Natural killer cell treated with Interleukin-12 subunit alpha and Interleukin-12 subunit beta and Interleukin-15 and Interleukin-18, amount 100 ng/mL, for 72 hours (primary cell): ENCODE measurements at regions not wholly inside any gene's neighbourhood (a gene's known extent, or its start where the extent isn't known, plus 50 kb on each side); places are given as distances from the start of the nearest gene placed in this dataset.

Source experiments
- ATAC-seq, 2 donors: fragments of 150-1000 bp; cut with Tn5 transposase in 1 of 2; sonication (Bioruptor Pico), chemical (Tn5 transposase) in 1 of 2; 2 replicates each; pipeline ENCODE4 v1.10.0; 2021
- DNase-seq: peaks from one replicate; pipeline ENCODE4 v3.0.0; 2022; ENCODE audit warnings: low spot score
- H3K27ac Mint-ChIP-seq, 2 donors: 1 replicate in 1 of 2; 2 replicates in 1 of 2; pipeline ENCODE4 v1.8.0; 2022; ENCODE audit warnings: mixed read lengths in 2 of 2, mild to moderate bottlenecking in 1 of 2, moderate library complexity in 1 of 2
- H3K27me3 Mint-ChIP-seq, 2 donors: 1 replicate in 1 of 2; 2 replicates in 1 of 2; pipeline ENCODE4 v1.8.0; 2022; ENCODE audit warnings: mixed read lengths in 2 of 2
- H3K36me3 Mint-ChIP-seq: one replicate; pipeline ENCODE4 v1.8.0; 2022; ENCODE audit warnings: mixed read lengths
- H3K4me1 Mint-ChIP-seq, 2 donors: 1 replicate in 1 of 2; 2 replicates in 1 of 2; pipeline ENCODE4 v1.8.0; 2022; ENCODE audit warnings: low read depth in 2 of 2, mixed read lengths in 2 of 2, mild to moderate bottlenecking in 1 of 2
- H3K4me3 Mint-ChIP-seq: one replicate; pipeline ENCODE4 v1.8.0; 2022; ENCODE audit warnings: mixed read lengths
- H3K9me3 Mint-ChIP-seq: 2 replicates; pipeline ENCODE4 v1.8.0; 2022; ENCODE audit warnings: mixed read lengths

GRCh38 chr3:30162579-30162978 lies 443.8 kb upstream of the TGFBR2 start:
- Mint-ChIP-seq H3K4me1 (no peaks in the 10 kb centered on the region), H3K9me3 (no peaks in the 10 kb centered on the region), H3K36me3 (no peaks in the 10 kb centered on the region), H3K27me3 (peaks cover 5 to 9% of the 10 kb centered on the region in 2 donors), H3K4me3 (no peak overlapping the region), H3K27ac (no peak overlapping the region)
- DNase-seq (no peak), ATAC-seq (no peak)

GRCh38 chr3:30166535-30166934 lies 439.9 kb upstream of the TGFBR2 start:
- H3K4me3 Mint-ChIP-seq: no peak overlapping the region
- DNase-seq (no peak), ATAC-seq (no peak)
- H3K4me1 Mint-ChIP-seq: no peaks in the 10 kb centered on the region
- H3K36me3 Mint-ChIP-seq: no peaks in the 10 kb centered on the region
- H3K9me3 Mint-ChIP-seq: no peaks in the 10 kb centered on the region
- no peak overlapping the region for H3K27ac Mint-ChIP-seq
- peaks cover 0 to 17% of the 10 kb centered on the region in 2 donors for H3K27me3 Mint-ChIP-seq

- H3K27ac Mint-ChIP-seq: no peak overlapping the region
- H3K4me1 Mint-ChIP-seq: no peaks in the 10 kb centered on the region
- no peak overlapping the region for H3K4me3 Mint-ChIP-seq
- no peaks in the 10 kb centered on the region for H3K9me3 Mint-ChIP-seq
- no peaks in the 10 kb centered on the region for H3K36me3 Mint-ChIP-seq
- DNase-seq (no peak), ATAC-seq (no peak)
- H3K27me3 Mint-ChIP-seq: peaks cover 0 to 14% of the 10 kb centered on the region in 2 donors
These were observed 438.8 kb upstream of the TGFBR2 start for GRCh38 chr3:30167541-30168011.

- ATAC-seq (no peak), DNase-seq (no peak)
- H3K9me3 Mint-ChIP-seq: no peaks in the 10 kb centered on the region
- no peak overlapping the region for H3K27ac Mint-ChIP-seq
- no peaks in the 10 kb centered on the region for H3K4me1 Mint-ChIP-seq
- H3K36me3 Mint-ChIP-seq: no peaks in the 10 kb centered on the region
- peaks cover 2 to 14% of the 10 kb centered on the region in 2 donors for H3K27me3 Mint-ChIP-seq
- H3K4me3 Mint-ChIP-seq: no peak overlapping the region
These were observed 436.9 kb upstream of the TGFBR2 start for GRCh38 chr3:30169487-30169886.

- Mint-ChIP-seq H3K4me1 (no peaks in the 10 kb centered on the region), H3K9me3 (no peaks in the 10 kb centered on the region), H3K4me3 (no peak overlapping the region), H3K36me3 (no peaks in the 10 kb centered on the region), H3K27me3 (peaks cover 2 to 19% of the 10 kb centered on the region in 2 donors), H3K27ac (no peak overlapping the region)
- DNase-seq (no peak), ATAC-seq (no peak)
These were observed 435.5 kb upstream of the TGFBR2 start for GRCh38 chr3:30170681-30171438.

- H3K9me3 Mint-ChIP-seq: no peaks in the 10 kb centered on the region
- ATAC-seq (no peak), DNase-seq (no peak)
These were observed 432.0 kb upstream of the TGFBR2 start for GRCh38 chr3:30174357-30174756.

GRCh38 chr3:30180310-30181177 lies 425.9 kb upstream of the TGFBR2 start:
- Mint-ChIP-seq H3K27me3 (peaks cover 12 to 25% of the 10 kb centered on the region in 2 donors), H3K36me3 (no peaks in the 10 kb centered on the region), H3K4me3 (no peak overlapping the region), H3K9me3 (no peaks in the 10 kb centered on the region), H3K4me1 (no peaks in the 10 kb centered on the region), H3K27ac (no peak overlapping the region)
- no peak for ATAC-seq
- DNase-seq: no peak

More at GRCh38 chr3:30174357-30174756, 432.0 kb upstream of the TGFBR2 start:
- no peaks in the 10 kb centered on the region for H3K4me1 Mint-ChIP-seq
- H3K27ac Mint-ChIP-seq: no peak overlapping the region
- H3K4me3 Mint-ChIP-seq: no peak overlapping the region
- H3K27me3 Mint-ChIP-seq: peaks cover 2 to 21% of the 10 kb centered on the region in 2 donors
- H3K36me3 Mint-ChIP-seq: no peaks in the 10 kb centered on the region

- no peak for ATAC-seq
- Mint-ChIP-seq H3K4me3 (no peak overlapping the region), H3K27ac (no peak overlapping the region), H3K36me3 (no peaks in the 10 kb centered on the region), H3K9me3 (no peaks in the 10 kb centered on the region), H3K4me1 (no peaks in the 10 kb centered on the region), H3K27me3 (peaks cover 12 to 19% of the 10 kb centered on the region in 2 donors)
- no peak for DNase-seq
These were observed 425.3 kb upstream of the TGFBR2 start for GRCh38 chr3:30181178-30181465.

GRCh38 chr3:30181581-30181980 lies 424.8 kb upstream of the TGFBR2 start:
- Mint-ChIP-seq H3K27me3 (peaks cover 12 to 22% of the 10 kb centered on the region in 2 donors), H3K27ac (no peak overlapping the region), H3K4me1 (no peaks in the 10 kb centered on the region), H3K36me3 (no peaks in the 10 kb centered on the region), H3K4me3 (no peak overlapping the region), H3K9me3 (no peaks in the 10 kb centered on the region)
- ATAC-seq (no peak), DNase-seq (no peak)

GRCh38 chr3:30183421-30183820 lies 423.0 kb upstream of the TGFBR2 start:
- DNase-seq (no peak), ATAC-seq (no peak)
- peaks cover 18 to 28% of the 10 kb centered on the region in 2 donors for H3K27me3 Mint-ChIP-seq
- H3K4me3 Mint-ChIP-seq: no peak overlapping the region
- H3K27ac Mint-ChIP-seq: no peak overlapping the region
- H3K9me3 Mint-ChIP-seq: no peaks in the 10 kb centered on the region
- no peaks in the 10 kb centered on the region for H3K4me1 Mint-ChIP-seq
- H3K36me3 Mint-ChIP-seq: no peaks in the 10 kb centered on the region

- no peak overlapping the region for H3K4me3 Mint-ChIP-seq
- H3K9me3 Mint-ChIP-seq: no peaks in the 10 kb centered on the region
- ATAC-seq (no peak), DNase-seq (no peak)
- H3K36me3 Mint-ChIP-seq: no peaks in the 10 kb centered on the region
- no peaks in the 10 kb centered on the region for H3K4me1 Mint-ChIP-seq
- peaks cover 18 to 28% of the 10 kb centered on the region in 2 donors for H3K27me3 Mint-ChIP-seq
- H3K27ac Mint-ChIP-seq: no peak overlapping the region
These were observed 422.1 kb upstream of the TGFBR2 start for GRCh38 chr3:30184091-30184810.

- DNase-seq (no peak), ATAC-seq (no peak)
- Mint-ChIP-seq H3K4me1 (no peaks in the 10 kb centered on the region), H3K4me3 (no peak overlapping the region), H3K9me3 (no peaks in the 10 kb centered on the region), H3K36me3 (no peaks in the 10 kb centered on the region), H3K27me3 (peaks cover 14 to 27% of the 10 kb centered on the region in 2 donors), H3K27ac (no peak overlapping the region)
These were observed 420.5 kb upstream of the TGFBR2 start for GRCh38 chr3:30185872-30186271.

- no peak overlapping the region for H3K4me3 Mint-ChIP-seq
- H3K36me3 Mint-ChIP-seq: no peaks in the 10 kb centered on the region
- DNase-seq: no peak
- no peak for ATAC-seq
- H3K27me3 Mint-ChIP-seq: peaks cover 14 to 31% of the 10 kb centered on the region in 2 donors
- H3K9me3 Mint-ChIP-seq: no peaks in the 10 kb centered on the region
- H3K27ac Mint-ChIP-seq: no peak overlapping the region
- H3K4me1 Mint-ChIP-seq: no peaks in the 10 kb centered on the region
These were observed 419.6 kb upstream of the TGFBR2 start for GRCh38 chr3:30186741-30187219.
